ENCODE measurements at regions not wholly inside any gene's neighbourhood (a gene's known extent, or its start where the extent isn't known, plus 50 kb on each side); places are given as distances from the start of the nearest gene placed in this dataset.
"Not testable (repeated sequence)": the region's sequence is repeated elsewhere in the genome, so short reads cannot be mapped to it uniquely, and the experiment has no call there.

GRCh38 chr9:15055284-15055683, 145.1 kb upstream of the FREM1 start:
- not testable (repeated sequence) for TF ChIP-seq CTCF, POLR2AphosphoS5 (IDR thresholded peaks at IDR 0.05)

Data from prostate gland (tissue), 2 donors.